Ovary (tissue), 7 donors: ENCODE measurements at regions not wholly inside any gene's neighbourhood (a gene's known extent, or its start where the extent isn't known, plus 50 kb on each side); places are given as distances from the start of the nearest gene placed in this dataset.

ENCODE experiments used
- DNase-seq, 5 donors: peaks; one replicate each; pipeline ENCODE4 v3.0.0-alpha.2; 2019 to 2020
- H3K27ac ChIP-seq, 2 donors: fragments of 200-600 bp; one replicate each; pipeline versions ENCODE4 v1.5.1 to v1.8.0; 2019 to 2022
- H3K27me3 ChIP-seq: fragments of 200-600 bp; one replicate; pipeline ENCODE4 v1.8.0; 2022
- H3K36me3 ChIP-seq: fragments of 200-600 bp; sonication (generic); one replicate; pipeline ENCODE4 v1.5.1; 2019
- H3K4me1 ChIP-seq: one replicate; pipeline ENCODE4 v1.8.1; 2013; ENCODE audit warnings: mild to moderate bottlenecking, moderate library complexity; ENCODE audit not compliant: insufficient read depth
- H3K4me3 ChIP-seq: fragments of 200-600 bp; sonication (generic); one replicate; pipeline ENCODE4 v1.5.1; 2017
- H3K9me3 ChIP-seq, 2 donors: fragments of 200-600 bp in 1 of 2; sonication (generic) in 1 of 2; one replicate each; pipeline versions ENCODE4 v1.5.1 to v1.8.1; 2013 to 2019; ENCODE audit warnings: mild to moderate bottlenecking in 1 of 2, moderate library complexity in 1 of 2
- CTCF ChIP-seq, 3 donors: fragments of 450-650 bp in 2 of 3; fragments of 200-600 bp in 1 of 3; IDR thresholded peaks; one replicate each; pipeline versions ENCODE4 v1.5.1 to v1.8.0; 2016 to 2022; ENCODE audit warnings: antibody characterized with exemption in 3 of 3, mild to moderate bottlenecking in 1 of 3
- EP300 ChIP-seq: sonication (generic); formaldehyde crosslinking; IDR thresholded peaks from one replicate; pipeline ENCODE4 v1.6.1; 2017; ENCODE audit warnings: antibody characterized with exemption
- POLR2A ChIP-seq: fragments of 450-650 bp; IDR thresholded peaks from one replicate; pipeline ENCODE4 v1.6.1; 2017; ENCODE audit warnings: antibody characterized with exemption, mild to moderate bottlenecking, moderate library complexity
- WGBS, 3 donors: extraction: QIAGEN DNeasy Blood & Tissue Kit in 1 of 3; methylation state at CpG; one replicate each; pipeline versions ENCODE4 v1.1.5 to v1.1.7; 2013 to 2017; 5-methylcytosine and 5-hydroxymethylcytosine counted together
- intact Hi-C, 4 donors: fragments of 100-400 bp; cut with DNase I; formaldehyde crosslinking; loops; one replicate each; pipeline versions ENCODE4 v1.11.0 to v1.15.1; 2022 to 2023
- donor health status: DM: no; HTN: no; CAD: no; lungs with moderate emphysema.
- donor health status: DM: no; HTN: no; CAD: no.
- donor health status: Bipolar disorder and iron deficiency.
- donor health status: DM: no; HTN: no; CAD: no.
- donor health status: DM: yes; HTN: yes; CAD: no.

GRCh38 chr7:13692548-13692947 lies 296.9 kb downstream of the ETV1 start:
- no peaks in the 10 kb centered on the region for H3K9me3 ChIP-seq
- intact Hi-C loops = no loop called here
- no peaks in the 10 kb centered on the region for H3K4me1 ChIP-seq
- H3K27ac ChIP-seq = no peak overlapping the region
- no peak overlapping the region for H3K4me3 ChIP-seq
- TF ChIP-seq EP300 (no peak), POLR2A (no peak), CTCF (IDR thresholded peaks at IDR 0.05) (no peak)
- H3K27me3 ChIP-seq = no peaks in the 10 kb centered on the region
- H3K36me3 ChIP-seq = no peaks in the 10 kb centered on the region
- WGBS, 3 donors = 63 to 74% (median 73%) methylated on average over 4 of the region's 4 CpGs
- no peak for DNase-seq

GRCh38 chr7:13702251-13702650 lies 287.2 kb downstream of the ETV1 start:
- H3K4me1 ChIP-seq = no peaks in the 10 kb centered on the region
- DNase-seq = no peak
- intact Hi-C loops = no loop called here
- no peaks in the 10 kb centered on the region for H3K9me3 ChIP-seq
- no peaks in the 10 kb centered on the region for H3K36me3 ChIP-seq
- WGBS, 3 donors = 80 to 89% (median 86%) methylated on average over 2 of the region's 2 CpGs
- no peak overlapping the region for H3K27ac ChIP-seq
- TF ChIP-seq CTCF (IDR thresholded peaks at IDR 0.05) (no peak), POLR2A (no peak), EP300 (no peak)
- H3K27me3 ChIP-seq = no peaks in the 10 kb centered on the region
- no peak overlapping the region for H3K4me3 ChIP-seq

- intact Hi-C loops = no loop called here
- no peak overlapping the region for H3K27ac ChIP-seq
- no peaks in the 10 kb centered on the region for H3K36me3 ChIP-seq
- 57 to 65% (median 59%) methylated on average over 2 of the region's 2 CpGs for WGBS, 3 donors
- H3K4me1 ChIP-seq = no peaks in the 10 kb centered on the region
- no peak overlapping the region for H3K4me3 ChIP-seq
- DNase-seq = no peak
- H3K9me3 ChIP-seq = no peaks in the 10 kb centered on the region
- H3K27me3 ChIP-seq = no peaks in the 10 kb centered on the region
- TF ChIP-seq CTCF (IDR thresholded peaks at IDR 0.05) (no peak), EP300 (no peak), POLR2A (no peak)
Measured at GRCh38 chr7:13708670-13709069, 280.8 kb downstream of the ETV1 start.

- Histone ChIP-seq H3K27me3 (no peaks in the 10 kb centered on the region), H3K4me3 (no peak overlapping the region), H3K27ac (no peak overlapping the region), H3K36me3 (no peaks in the 10 kb centered on the region), H3K9me3 (no peaks in the 10 kb centered on the region), H3K4me1 (no peaks in the 10 kb centered on the region)
- intact Hi-C loops = no loop called here
- TF ChIP-seq POLR2A = no peak
- no peak for TF ChIP-seq CTCF (IDR thresholded peaks at IDR 0.05)
- TF ChIP-seq EP300 = no peak
- DNase-seq = no peak
Measured at GRCh38 chr7:13713092-13713491, 276.4 kb downstream of the ETV1 start.

GRCh38 chr7:13715534-13715933 lies 273.9 kb downstream of the ETV1 start:
- 73 to 86% (median 82%) methylated on average over 1 of the region's 1 CpG for WGBS, 3 donors
- Histone ChIP-seq H3K36me3 (no peaks in the 10 kb centered on the region), H3K9me3 (no peaks in the 10 kb centered on the region), H3K27me3 (no peaks in the 10 kb centered on the region), H3K27ac (no peak overlapping the region), H3K4me1 (no peaks in the 10 kb centered on the region), H3K4me3 (no peak overlapping the region)
- no peak for DNase-seq
- TF ChIP-seq EP300 (no peak), CTCF (IDR thresholded peaks at IDR 0.05) (no peak), POLR2A (no peak)
- intact Hi-C loops = no loop called here
